H9 (cell line): ENCODE measurements at regions not wholly inside any gene's neighbourhood (a gene's known extent, or its start where the extent isn't known, plus 50 kb on each side); places are given as distances from the start of the nearest gene placed in this dataset.

Experiments used
- DNase-seq: peaks from one replicate; pipeline ENCODE4 v3.0.0-alpha.2; 2017
- H2AFZ ChIP-seq: one replicate; pipeline ENCODE4 v1.6.1; 2013; ENCODE audit warnings: mild to moderate bottlenecking, low read length, control low read depth, moderate library complexity
- H2AK5ac ChIP-seq: 2 replicates; pipeline ENCODE4 v1.6.1; 2013; ENCODE audit warnings: low read length, control low read depth, mixed read lengths; ENCODE audit not compliant: insufficient read length
- H2BK120ac ChIP-seq: one replicate; pipeline ENCODE4 v1.6.1; 2013; ENCODE audit warnings: low read depth, mild to moderate bottlenecking, low read length, control low read depth, inconsistent platforms; ENCODE audit not compliant: poor library complexity, severe bottlenecking
- H2BK12ac ChIP-seq: 2 replicates; pipeline ENCODE4 v1.6.1; 2013; ENCODE audit warnings: low read length, control low read depth, mixed read lengths, low read depth; ENCODE audit not compliant: insufficient read length
- H2BK15ac ChIP-seq: 2 replicates; pipeline ENCODE4 v1.6.1; 2013; ENCODE audit warnings: low read depth, low read length, control low read depth
- H2BK20ac ChIP-seq: one replicate; pipeline ENCODE4 v1.6.1; 2013; ENCODE audit warnings: low read depth, mild to moderate bottlenecking, low read length, control low read depth, inconsistent platforms; ENCODE audit not compliant: poor library complexity, severe bottlenecking
- H2BK5ac ChIP-seq: 2 replicates; pipeline ENCODE4 v1.6.1; 2013; ENCODE audit warnings: low read length, control low read depth, mixed read lengths; ENCODE audit not compliant: insufficient read length
- H3K14ac ChIP-seq: 2 replicates; pipeline ENCODE4 v1.6.1; 2013; ENCODE audit warnings: low read length, control low read depth; ENCODE audit not compliant: insufficient read depth
- H3K18ac ChIP-seq: 2 replicates; pipeline ENCODE4 v1.6.1; 2013; ENCODE audit warnings: low read depth, mild to moderate bottlenecking, mixed read lengths, low read length, control low read depth; ENCODE audit not compliant: insufficient read length
- H3K23ac ChIP-seq: 2 replicates; pipeline ENCODE4 v1.6.1; 2013; ENCODE audit warnings: low read length, control low read depth, mixed read lengths, low read depth; ENCODE audit not compliant: insufficient read length
- H3K23me2 ChIP-seq: 2 replicates; pipeline ENCODE4 v1.6.1; 2013; ENCODE audit warnings: low read depth, mild to moderate bottlenecking, mixed read lengths, low read length, control low read depth; ENCODE audit not compliant: insufficient read length, poor library complexity, severe bottlenecking
- H3K27ac ChIP-seq: 2 replicates; pipeline ENCODE4 v1.5.1; 2013; ENCODE audit warnings: low read length, control low read depth, mixed read lengths, low read depth; ENCODE audit not compliant: insufficient read length
- H3K27me3 ChIP-seq: 2 replicates; pipeline ENCODE4 v1.6.1; 2013; ENCODE audit warnings: low read length, control low read depth, inconsistent platforms; ENCODE audit not compliant: insufficient read depth
- H3K4ac ChIP-seq: 2 replicates; pipeline ENCODE4 v1.6.1; 2013; ENCODE audit warnings: low read depth, mild to moderate bottlenecking, control low read depth, inconsistent platforms, low read length, moderate library complexity
- H3K4me1 ChIP-seq: 2 replicates; pipeline ENCODE4 v1.6.1; 2013; ENCODE audit warnings: low read length, control low read depth, inconsistent platforms; ENCODE audit not compliant: insufficient read depth
- H3K4me2 ChIP-seq: 2 replicates; pipeline ENCODE4 v1.6.1; 2013; ENCODE audit warnings: low read length, control low read depth, mixed read lengths; ENCODE audit not compliant: insufficient read length, insufficient read depth
- H3K56ac ChIP-seq: 2 replicates; pipeline ENCODE4 v1.6.1; 2013; ENCODE audit warnings: low read depth, mild to moderate bottlenecking, mixed read lengths, low read length, control low read depth; ENCODE audit not compliant: insufficient read length
- H3K79me1 ChIP-seq: 2 replicates; pipeline ENCODE4 v1.6.1; 2013; ENCODE audit warnings: low read depth, mild to moderate bottlenecking, moderate library complexity, low read length, control low read depth, inconsistent platforms; ENCODE audit not compliant: insufficient read depth, poor library complexity, severe bottlenecking
- H3K79me2 ChIP-seq: 2 replicates; pipeline ENCODE4 v1.6.1; 2013; ENCODE audit warnings: low read length, control low read depth, inconsistent platforms; ENCODE audit not compliant: insufficient read depth
- H3K9ac ChIP-seq: 2 replicates; pipeline ENCODE4 v1.6.1; 2013; ENCODE audit warnings: low read length, control low read depth, mixed read lengths; ENCODE audit not compliant: insufficient read length; ENCODE audit errors: extremely low read depth
- H3K9me3 ChIP-seq: one replicate; pipeline ENCODE4 v1.6.1; 2013; ENCODE audit warnings: low read depth, low read length, inconsistent platforms; ENCODE audit not compliant: control insufficient read depth
- H3T11ph ChIP-seq: one replicate; pipeline ENCODE4 v1.6.1; 2013; ENCODE audit warnings: mild to moderate bottlenecking, low read length, control low read depth, inconsistent platforms
- H4K20me1 ChIP-seq: one replicate; pipeline ENCODE4 v1.6.1; 2013; ENCODE audit not compliant: control insufficient read depth, insufficient read length, insufficient read depth
- H4K5ac ChIP-seq: 2 replicates; pipeline ENCODE4 v1.6.1; 2013; ENCODE audit warnings: low read depth, mild to moderate bottlenecking, mixed read lengths, low read length, control low read depth; ENCODE audit not compliant: insufficient read length
- H4K8ac ChIP-seq: replicated peaks from 2 replicates; pipeline ENCODE4 v1.6.1; 2013; ENCODE audit warnings: low read length, control low read depth, mixed read lengths, low read depth; ENCODE audit not compliant: insufficient read length
- H4K91ac ChIP-seq: 2 replicates; pipeline ENCODE4 v1.6.1; 2013; ENCODE audit warnings: low read depth, mild to moderate bottlenecking, moderate library complexity, mixed read lengths, low read length, control low read depth; ENCODE audit not compliant: insufficient read length
- H3K27ac Mint-ChIP-seq, 3 experiments: 2 replicates in 2 of 3; 3 replicates in 1 of 3; pipeline ENCODE4 v1.8.0; 2020 to 2021; ENCODE audit warnings: mixed read lengths in 3 of 3, mild to moderate bottlenecking in 1 of 3, moderate library complexity in 1 of 3
- H3K27me3 Mint-ChIP-seq: 2 replicates; pipeline ENCODE4 v1.8.0; 2021; ENCODE audit warnings: low read depth, mild to moderate bottlenecking, moderate library complexity, mixed read lengths
- H3K36me3 Mint-ChIP-seq, 3 experiments: 2 replicates in 2 of 3; 3 replicates in 1 of 3; pipeline ENCODE4 v1.8.0; 2020 to 2021; ENCODE audit warnings: low read depth in 3 of 3, mixed read lengths in 3 of 3; ENCODE audit not compliant: insufficient read depth in 1 of 3
- H3K4me1 Mint-ChIP-seq, 2 experiments: 2 replicates each; pipeline ENCODE4 v1.8.0; 2020; ENCODE audit warnings: mixed read lengths in 2 of 2
- H3K4me3 Mint-ChIP-seq, 2 experiments: 2 replicates in 1 of 2; 3 replicates in 1 of 2; pipeline ENCODE4 v1.8.0; 2020 to 2021; ENCODE audit warnings: mild to moderate bottlenecking in 2 of 2, mixed read lengths in 2 of 2, moderate library complexity in 1 of 2
- H3K9me3 Mint-ChIP-seq, 2 experiments: 2 replicates in 1 of 2; 3 replicates in 1 of 2; pipeline ENCODE4 v1.8.0; 2020; ENCODE audit warnings: mild to moderate bottlenecking in 2 of 2, mixed read lengths in 2 of 2, moderate library complexity in 1 of 2
- WGBS: extraction: QIAGEN DNeasy Blood & Tissue Kit; methylation state at CpG from one replicate; pipeline ENCODE4 v1.1.7; 2013; ENCODE audit warnings: missing lambda C conversion rate, low lambda C conversion rate, mixed read lengths; ENCODE audit not compliant: insufficient read length; ENCODE audit errors: extremely low coverage; 5-methylcytosine and 5-hydroxymethylcytosine counted together
- TF ChIP-seq, protein P1 (sequence below): fragments of 200-600 bp; sonication (generic); conservative IDR thresholded peaks from 3 replicates; pipeline ENCODE4 v1.8.0; 2021; ENCODE audit warnings: antibody characterized with exemption, mild to moderate bottlenecking

DNA sequence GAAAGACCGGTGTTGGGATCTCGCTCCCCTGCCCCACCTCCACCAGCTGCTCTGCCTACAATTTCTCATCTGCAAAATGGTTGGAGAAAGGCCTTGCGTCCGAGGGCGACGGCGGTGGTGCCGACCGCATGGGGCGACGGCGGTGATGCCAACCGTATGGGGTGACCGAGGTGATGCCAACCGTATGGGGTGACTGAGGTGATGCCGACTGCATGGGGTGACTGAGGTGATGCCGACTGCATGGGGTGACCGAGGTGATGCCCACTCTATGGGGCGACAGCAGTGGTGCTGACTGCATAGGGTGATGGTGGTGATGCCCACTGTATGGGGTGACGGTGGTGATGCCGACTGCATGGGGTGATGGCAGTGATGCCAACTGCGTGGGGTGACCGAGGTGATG, 171.0 kb downstream of the OLFM1 start:
- H2BK120ac ChIP-seq, result no peak overlapping the region
- no peak overlapping the region for H3K27ac ChIP-seq
- H3K36me3 Mint-ChIP-seq, result no peaks in the 10 kb centered on the region
- H3K79me1 ChIP-seq, result no peaks in the 10 kb centered on the region
- H2AK5ac ChIP-seq, result no peak overlapping the region
- no peak overlapping the region for H2BK5ac ChIP-seq
- no peaks in the 10 kb centered on the region for H3K9me3 Mint-ChIP-seq
- H2AFZ ChIP-seq, result no peak overlapping the region
- H3T11ph ChIP-seq, result no peak overlapping the region
- no peak overlapping the region for H4K8ac ChIP-seq
- no peak overlapping the region for H3K27ac Mint-ChIP-seq
- H3K23ac ChIP-seq, result no peak overlapping the region
- H3K4me1 Mint-ChIP-seq, result peaks cover 9 to 19% of the 10 kb centered on the region in 2 experiments
- no peak overlapping the region for H2BK12ac ChIP-seq
- H3K18ac ChIP-seq, result no peak overlapping the region
- H4K91ac ChIP-seq, result no peak overlapping the region
- H2BK15ac ChIP-seq, result no peak overlapping the region
- H3K27me3 ChIP-seq, result no peaks in the 10 kb centered on the region
- no peak overlapping the region for H3K9ac ChIP-seq
- no peak overlapping the region; the same call in 1 of the 2 replicates for H3K14ac ChIP-seq
- no peaks in the 10 kb centered on the region for H3K23me2 ChIP-seq
- no peak for DNase-seq
- no peak overlapping the region for H3K4me2 ChIP-seq
- no peak overlapping the region for H2BK20ac ChIP-seq
- TF ChIP-seq, protein P1, sequence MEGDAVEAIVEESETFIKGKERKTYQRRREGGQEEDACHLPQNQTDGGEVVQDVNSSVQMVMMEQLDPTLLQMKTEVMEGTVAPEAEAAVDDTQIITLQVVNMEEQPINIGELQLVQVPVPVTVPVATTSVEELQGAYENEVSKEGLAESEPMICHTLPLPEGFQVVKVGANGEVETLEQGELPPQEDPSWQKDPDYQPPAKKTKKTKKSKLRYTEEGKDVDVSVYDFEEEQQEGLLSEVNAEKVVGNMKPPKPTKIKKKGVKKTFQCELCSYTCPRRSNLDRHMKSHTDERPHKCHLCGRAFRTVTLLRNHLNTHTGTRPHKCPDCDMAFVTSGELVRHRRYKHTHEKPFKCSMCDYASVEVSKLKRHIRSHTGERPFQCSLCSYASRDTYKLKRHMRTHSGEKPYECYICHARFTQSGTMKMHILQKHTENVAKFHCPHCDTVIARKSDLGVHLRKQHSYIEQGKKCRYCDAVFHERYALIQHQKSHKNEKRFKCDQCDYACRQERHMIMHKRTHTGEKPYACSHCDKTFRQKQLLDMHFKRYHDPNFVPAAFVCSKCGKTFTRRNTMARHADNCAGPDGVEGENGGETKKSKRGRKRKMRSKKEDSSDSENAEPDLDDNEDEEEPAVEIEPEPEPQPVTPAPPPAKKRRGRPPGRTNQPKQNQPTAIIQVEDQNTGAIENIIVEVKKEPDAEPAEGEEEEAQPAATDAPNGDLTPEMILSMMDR, result no peak
- H3K56ac ChIP-seq, result no peak overlapping the region
- peaks cover 4% of the 10 kb centered on the region; the same call in 1 of the 2 replicates for H3K4me1 ChIP-seq
- no peaks in the 10 kb centered on the region for H4K20me1 ChIP-seq
- WGBS, result no CpG with 5 or more reads among the region's 23 CpGs
- no peaks in the 10 kb centered on the region for H3K9me3 ChIP-seq
- H4K5ac ChIP-seq, result no peak overlapping the region
- peaks cover 10% of the 10 kb centered on the region for H3K27me3 Mint-ChIP-seq
- H3K4me3 Mint-ChIP-seq, result no peak overlapping the region
- H3K79me2 ChIP-seq, result no peaks in the 10 kb centered on the region
- H3K4ac ChIP-seq, result no peak overlapping the region
